Activated naive CD8-positive, alpha-beta T cell treated with anti-CD3 and anti-CD28 coated beads, Interleukin-2, amount 50 U/mL, for 24 hours (primary cell): ENCODE measurements at regions not wholly inside any gene's neighbourhood (a gene's known extent, or its start where the extent isn't known, plus 50 kb on each side); places are given as distances from the start of the nearest gene placed in this dataset.

Experiments used
- ATAC-seq: fragments of 150-1000 bp; cut with Tn5 transposase; one replicate; pipeline ENCODE4 v1.10.0; 2021
- DNase-seq: peaks from one replicate; pipeline ENCODE4 v3.0.0; 2021
- H3K27ac Mint-ChIP-seq: one replicate; pipeline ENCODE4 v1.8.0; 2021; ENCODE audit warnings: mild to moderate bottlenecking, mixed read lengths
- H3K27me3 Mint-ChIP-seq: one replicate; pipeline ENCODE4 v1.8.0; 2021; ENCODE audit warnings: mixed read lengths
- H3K36me3 Mint-ChIP-seq: one replicate; pipeline ENCODE4 v1.8.0; 2021; ENCODE audit warnings: low read depth, mixed read lengths
- H3K4me1 Mint-ChIP-seq: one replicate; pipeline ENCODE4 v1.8.0; 2021; ENCODE audit warnings: mixed read lengths
- H3K4me3 Mint-ChIP-seq: one replicate; pipeline ENCODE4 v1.8.0; 2021; ENCODE audit warnings: mild to moderate bottlenecking, moderate library complexity, mixed read lengths
- H3K9me3 Mint-ChIP-seq: one replicate; pipeline ENCODE4 v1.8.0; 2021; ENCODE audit warnings: mixed read lengths

GRCh38 chr3:194225988-194226663, 90.2 kb downstream of the HES1 start:
- no peak overlapping the region for H3K4me3 Mint-ChIP-seq
- peaks cover 6% of the 10 kb centered on the region for H3K4me1 Mint-ChIP-seq
- H3K9me3 Mint-ChIP-seq, result no peaks in the 10 kb centered on the region
- H3K27ac Mint-ChIP-seq, result no peak overlapping the region
- ATAC-seq (no peak), DNase-seq (no peak)
- no peaks in the 10 kb centered on the region for H3K36me3 Mint-ChIP-seq
- H3K27me3 Mint-ChIP-seq, result peaks cover 41% of the 10 kb centered on the region

GRCh38 chr3:194231929-194232832, 96.2 kb downstream of the HES1 start:
- DNase-seq, result no peak
- Mint-ChIP-seq H3K9me3 (peaks cover 4% of the 10 kb centered on the region), H3K4me3 (no peak overlapping the region), H3K27ac (no peak overlapping the region), H3K36me3 (no peaks in the 10 kb centered on the region), H3K4me1 (no peaks in the 10 kb centered on the region), H3K27me3 (peaks cover 17% of the 10 kb centered on the region)
- ATAC-seq, result no peak

- peaks cover 7% of the 10 kb centered on the region for H3K9me3 Mint-ChIP-seq
- H3K4me3 Mint-ChIP-seq, result no peak overlapping the region
- H3K27ac Mint-ChIP-seq, result no peak overlapping the region
- peaks cover 14% of the 10 kb centered on the region for H3K27me3 Mint-ChIP-seq
- DNase-seq, result no peak
- no peak for ATAC-seq
- no peaks in the 10 kb centered on the region for H3K4me1 Mint-ChIP-seq
- H3K36me3 Mint-ChIP-seq, result no peaks in the 10 kb centered on the region
These were observed 97.2 kb downstream of the HES1 start for GRCh38 chr3:194233150-194233549.

GRCh38 chr3:194235160-194235559, 99.2 kb downstream of the HES1 start:
- peaks cover 7% of the 10 kb centered on the region for H3K9me3 Mint-ChIP-seq
- peaks cover 10% of the 10 kb centered on the region for H3K27me3 Mint-ChIP-seq
- H3K4me3 Mint-ChIP-seq, result no peak overlapping the region
- H3K4me1 Mint-ChIP-seq, result no peaks in the 10 kb centered on the region
- DNase-seq (no peak), ATAC-seq (no peak)
- H3K27ac Mint-ChIP-seq, result no peak overlapping the region
- no peaks in the 10 kb centered on the region for H3K36me3 Mint-ChIP-seq

GRCh38 chr3:194237110-194237509, 101.2 kb downstream of the HES1 start:
- Mint-ChIP-seq H3K27me3 (peaks cover 11% of the 10 kb centered on the region), H3K4me3 (no peak overlapping the region), H3K4me1 (no peaks in the 10 kb centered on the region), H3K36me3 (no peaks in the 10 kb centered on the region), H3K9me3 (peaks cover 7% of the 10 kb centered on the region), H3K27ac (no peak overlapping the region)
- ATAC-seq (no peak), DNase-seq (no peak)

GRCh38 chr3:194240766-194241165, 104.8 kb downstream of the HES1 start:
- no peak for DNase-seq
- ATAC-seq, result no peak
- Mint-ChIP-seq H3K27me3 (peaks cover 4% of the 10 kb centered on the region), H3K27ac (no peak overlapping the region), H3K36me3 (no peaks in the 10 kb centered on the region), H3K9me3 (peaks cover 7% of the 10 kb centered on the region), H3K4me3 (no peak overlapping the region), H3K4me1 (no peaks in the 10 kb centered on the region)

- Mint-ChIP-seq H3K27me3 (peaks cover 4% of the 10 kb centered on the region), H3K27ac (no peak overlapping the region), H3K36me3 (no peaks in the 10 kb centered on the region), H3K4me3 (no peak overlapping the region), H3K4me1 (no peaks in the 10 kb centered on the region), H3K9me3 (no peaks in the 10 kb centered on the region)
- no peak for DNase-seq
- ATAC-seq, result no peak
These were observed 107.4 kb downstream of the HES1 start for GRCh38 chr3:194243172-194243837.

GRCh38 chr3:194244167-194244566, 107.0 kb downstream of the CPN2 start:
- DNase-seq (no peak), ATAC-seq (no peak)
- no peak overlapping the region for H3K27ac Mint-ChIP-seq
- no peaks in the 10 kb centered on the region for H3K4me1 Mint-ChIP-seq
- no peak overlapping the region for H3K4me3 Mint-ChIP-seq
- peaks cover 4% of the 10 kb centered on the region for H3K27me3 Mint-ChIP-seq
- H3K9me3 Mint-ChIP-seq, result no peaks in the 10 kb centered on the region
- no peaks in the 10 kb centered on the region for H3K36me3 Mint-ChIP-seq

GRCh38 chr3:194245474-194245873, 105.7 kb downstream of the CPN2 start:
- H3K4me1 Mint-ChIP-seq, result no peaks in the 10 kb centered on the region
- no peaks in the 10 kb centered on the region for H3K9me3 Mint-ChIP-seq
- no peak for DNase-seq
- no peaks in the 10 kb centered on the region for H3K36me3 Mint-ChIP-seq
- H3K27ac Mint-ChIP-seq, result no peak overlapping the region
- ATAC-seq, result no peak
- peaks cover 2% of the 10 kb centered on the region for H3K27me3 Mint-ChIP-seq
- H3K4me3 Mint-ChIP-seq, result no peak overlapping the region

GRCh38 chr3:194245975-194246561, 105.1 kb downstream of the CPN2 start:
- Mint-ChIP-seq H3K27me3 (peaks cover 3% of the 10 kb centered on the region), H3K4me3 (no peak overlapping the region), H3K27ac (no peak overlapping the region), H3K36me3 (no peaks in the 10 kb centered on the region), H3K9me3 (no peaks in the 10 kb centered on the region), H3K4me1 (no peaks in the 10 kb centered on the region)
- DNase-seq, result no peak
- no peak for ATAC-seq

- DNase-seq, result no peak
- H3K27ac Mint-ChIP-seq, result no peak overlapping the region
- H3K36me3 Mint-ChIP-seq, result no peaks in the 10 kb centered on the region
- H3K4me1 Mint-ChIP-seq, result no peaks in the 10 kb centered on the region
- H3K27me3 Mint-ChIP-seq, result peaks cover 4% of the 10 kb centered on the region
- H3K4me3 Mint-ChIP-seq, result no peak overlapping the region
- no peak for ATAC-seq
- H3K9me3 Mint-ChIP-seq, result no peaks in the 10 kb centered on the region
These were observed 104.3 kb downstream of the CPN2 start for GRCh38 chr3:194246709-194247349.

- DNase-seq, result no peak
- no peak overlapping the region for H3K27ac Mint-ChIP-seq
- no peaks in the 10 kb centered on the region for H3K36me3 Mint-ChIP-seq
- H3K9me3 Mint-ChIP-seq, result no peaks in the 10 kb centered on the region
- H3K27me3 Mint-ChIP-seq, result peaks cover 4% of the 10 kb centered on the region
- H3K4me1 Mint-ChIP-seq, result no peaks in the 10 kb centered on the region
- no peak overlapping the region for H3K4me3 Mint-ChIP-seq
- no peak for ATAC-seq
These were observed 103.8 kb downstream of the CPN2 start for GRCh38 chr3:194247350-194247740.

- peaks cover 4% of the 10 kb centered on the region for H3K27me3 Mint-ChIP-seq
- H3K4me1 Mint-ChIP-seq, result no peaks in the 10 kb centered on the region
- H3K36me3 Mint-ChIP-seq, result no peaks in the 10 kb centered on the region
- no peaks in the 10 kb centered on the region for H3K9me3 Mint-ChIP-seq
- DNase-seq (no peak), ATAC-seq (no peak)
- no peak overlapping the region for H3K27ac Mint-ChIP-seq
- no peak overlapping the region for H3K4me3 Mint-ChIP-seq
These were observed 101.6 kb downstream of the CPN2 start for GRCh38 chr3:194249323-194250097.
